NT2/D1 (cell line): ENCODE measurements at regions not wholly inside any gene's neighbourhood (a gene's known extent, or its start where the extent isn't known, plus 50 kb on each side); places are given as distances from the start of the nearest gene placed in this dataset.

Source experiments
- SUZ12 ChIP-seq: IDR thresholded peaks from 2 replicates; pipeline ENCODE4 v1.6.1; 2011; ENCODE audit not compliant: insufficient read length, insufficient read depth; ENCODE audit errors: extremely low read depth
- YY1 ChIP-seq: IDR thresholded peaks from 2 replicates; pipeline ENCODE4 v1.6.1; 2011; ENCODE audit not compliant: insufficient read length, insufficient read depth
- ZNF274 ChIP-seq: IDR thresholded peaks from 2 replicates; pipeline ENCODE4 v1.6.1; 2011; ENCODE audit warnings: mild to moderate bottlenecking, low read depth, low read length

- TF ChIP-seq YY1 (no peak), ZNF274 (no peak), SUZ12 (no peak)
Observed at GRCh38 chr3:65091565-65091964, 403.8 kb upstream of the ADAMTS9 start.
